ENCODE measurements at regions not wholly inside any gene's neighbourhood (a gene's known extent, or its start where the extent isn't known, plus 50 kb on each side); places are given as distances from the start of the nearest gene placed in this dataset.

GRCh38 chr4:147054228-147054872 lies 108.7 kb upstream of the TTC29 start:
- no peak overlapping the region for H3T11ph ChIP-seq (ENCODE audit: low read length)
- H4K5ac ChIP-seq (ENCODE audit: insufficient read length, low read depth, low read length) = no peak overlapping the region
- H3K9me3 Mint-ChIP-seq = peaks cover 5 to 7% of the 10 kb centered on the region in 2 experiments
- H3K23ac ChIP-seq (ENCODE audit: insufficient read length, low read depth, low read length) = no peak overlapping the region
- no peaks in the 10 kb centered on the region for H3K9me3 ChIP-seq (ENCODE audit: control insufficient read depth, low read depth, low read length)
- H3K4me3 Mint-ChIP-seq = no peak overlapping the region
- peaks cover 15 to 16% of the 10 kb centered on the region in 2 experiments for H3K4me1 Mint-ChIP-seq
- no peak overlapping the region for H2AK5ac ChIP-seq (ENCODE audit: insufficient read length, low read length)
- no peak overlapping the region for H2BK12ac ChIP-seq (ENCODE audit: insufficient read length, low read depth, low read length)
- H2BK15ac ChIP-seq (ENCODE audit: low read depth, low read length) = no peak overlapping the region
- H3K4me1 ChIP-seq (ENCODE audit: insufficient read depth, low read length) = no peaks in the 10 kb centered on the region
- no peaks in the 10 kb centered on the region for H4K20me1 ChIP-seq (ENCODE audit: control insufficient read depth, insufficient read depth, insufficient read length)
- no peaks in the 10 kb centered on the region for H3K79me1 ChIP-seq (ENCODE audit: insufficient read depth, low read depth, low read length, poor library complexity, severe bottlenecking)
- no peaks in the 10 kb centered on the region for H3K27me3 ChIP-seq (ENCODE audit: insufficient read depth, low read length)
- no peaks in the 10 kb centered on the region for H3K27me3 Mint-ChIP-seq (ENCODE audit: low read depth)
- no peak overlapping the region for H2BK20ac ChIP-seq (ENCODE audit: low read depth, low read length, poor library complexity, severe bottlenecking)
- H3K9ac ChIP-seq (ENCODE audit: extremely low read depth, insufficient read length, low read length) = no peak overlapping the region
- no peak overlapping the region for H3K4me2 ChIP-seq (ENCODE audit: insufficient read depth, insufficient read length, low read length)
- no peak overlapping the region for H3K18ac ChIP-seq (ENCODE audit: insufficient read length, low read depth, low read length)
- no peak overlapping the region for H2BK5ac ChIP-seq (ENCODE audit: insufficient read length, low read length)
- no peak for DNase-seq
- H3K23me2 ChIP-seq (ENCODE audit: insufficient read length, low read depth, low read length, poor library complexity, severe bottlenecking) = no peaks in the 10 kb centered on the region
- no peaks in the 10 kb centered on the region for H3K79me2 ChIP-seq (ENCODE audit: insufficient read depth, low read length)
- no peak overlapping the region for H4K91ac ChIP-seq (ENCODE audit: insufficient read length, low read depth, low read length)
- H3K27ac ChIP-seq (ENCODE audit: insufficient read length, low read depth, low read length) = no peak overlapping the region
- no peak overlapping the region for H2AFZ ChIP-seq (ENCODE audit: low read length)
- TF ChIP-seq CTCF (conservative IDR thresholded peaks at IDR 0.05) = no peak
- H2BK120ac ChIP-seq (ENCODE audit: low read depth, low read length, poor library complexity, severe bottlenecking) = no peak overlapping the region
- WGBS (ENCODE audit: extremely low coverage, insufficient read length, low lambda C conversion rate) = no CpG with 5 or more reads among the region's 2 CpGs
- peaks cover 3 to 5% (median 4%) of the 10 kb centered on the region in 3 experiments for H3K36me3 Mint-ChIP-seq (ENCODE audit: insufficient read depth in 1 of 3, low read depth in 3 of 3)
- H3K27ac Mint-ChIP-seq = no peak overlapping the region; a peak in 1 of 7 replicates
- no peak overlapping the region for H3K14ac ChIP-seq (ENCODE audit: insufficient read depth, low read length)
- no peak overlapping the region for H4K8ac ChIP-seq (replicated peaks; ENCODE audit: insufficient read length, low read depth, low read length)
- H3K4ac ChIP-seq (ENCODE audit: low read depth, low read length) = no peak overlapping the region
- H3K56ac ChIP-seq (ENCODE audit: insufficient read length, low read depth, low read length) = no peak overlapping the region

All from H9 (cell line).